HCT116 (cell line): ENCODE measurements at regions not wholly inside any gene's neighbourhood (a gene's known extent, or its start where the extent isn't known, plus 50 kb on each side); places are given as distances from the start of the nearest gene placed in this dataset.

ENCODE experiments used
- ATAC-seq: fragments of 200-7000 bp; cut with Tn5 transposase; 2 replicates; pipeline ENCODE4 v1.9.1; 2020; ENCODE audit warnings: mild to moderate bottlenecking, moderate library complexity
- BruUV-seq: library from RNA; stranded (reverse); fragments of 400-500 nt; replicated peaks from 2 replicates; lab custom pipeline; 2021; lab: Mats Ljungman, UMichigan
- CTCF ChIA-PET: fragments of 300-600 bp; sonication (Branson Sonifier 250); formaldehyde crosslinking; loops from one replicate; lab custom pipeline; 2021; ENCODE audit warnings: antibody characterized with exemption; lab: Charles Lee
- POLR2A ChIA-PET: fragments of 300-600, 350-600 bp; sonication (Branson Sonifier 250); formaldehyde crosslinking; loops from one replicate; lab custom pipeline; 2021; ENCODE audit warnings: antibody characterized with exemption; lab: Charles Lee
- RAD21 ChIA-PET, 2 experiments: fragments of 300-600 bp; sonication (Branson Sonifier 250); formaldehyde crosslinking; loops; one replicate each; lab custom pipeline; 2023; ENCODE audit warnings: low total read pairs in 2 of 2; ENCODE audit not compliant: uncharacterized antibody in 2 of 2, unreplicated experiment in 2 of 2, low non-redundant PET in 1 of 2; lab: Charles Lee
- DNase-seq: peaks from one replicate; pipeline ENCODE4 v3.0.0-alpha.2; 2010; ENCODE audit warnings: low read depth, low spot score
- H2AFZ ChIP-seq: fragments of 200-600 bp; shearing (Covaris generic), sonication (generic); 2 replicates; pipeline ENCODE4 v1.6.1; 2017; ENCODE audit warnings: low read depth, mixed run types, mixed read lengths, antibody characterized with exemption, low read length; ENCODE audit not compliant: poor library complexity, severe bottlenecking
- H3K27ac ChIP-seq: 2 replicates; pipeline ENCODE4 v1.5.1; 2012; ENCODE audit warnings: low read depth, low read length
- H3K27me3 ChIP-seq: fragments of 200-600 bp; sonication (generic); 2 replicates; pipeline ENCODE4 v1.6.1; 2016; ENCODE audit warnings: mixed run types, low read length, mixed read lengths; ENCODE audit not compliant: insufficient read depth
- H3K36me3 ChIP-seq, 2 experiments: fragments of 200-500 bp in 1 of 2; fragments of 200-600 bp in 1 of 2; sonication (Bioruptor generic) in 1 of 2; sonication (generic) in 1 of 2; 2 replicates each; pipeline versions ENCODE4 v1.5.1 to v1.6.1; 2014 to 2016; ENCODE audit warnings: low read length in 2 of 2, inconsistent platforms in 1 of 2, mixed read lengths in 1 of 2, mixed run types in 1 of 2; ENCODE audit not compliant: insufficient read depth in 2 of 2, control insufficient read depth in 1 of 2
- H3K4me1 ChIP-seq, 2 experiments: fragments of 200-600 bp in 1 of 2; sonication (generic) in 1 of 2; 2 replicates each; pipeline versions ENCODE4 v1.5.1 to v1.6.1; 2012 to 2017; ENCODE audit warnings: low read length in 2 of 2, inconsistent platforms in 1 of 2, mild to moderate bottlenecking in 1 of 2, mixed read lengths in 1 of 2, mixed run types in 1 of 2, moderate library complexity in 1 of 2; ENCODE audit not compliant: insufficient read depth in 2 of 2, control insufficient read depth in 1 of 2
- H3K4me2 ChIP-seq: fragments of 200-600 bp; sonication (generic); 2 replicates; pipeline ENCODE4 v1.6.1; 2017; ENCODE audit warnings: mixed run types, low read length, mixed read lengths
- H3K4me3 ChIP-seq, 2 experiments: fragments of 200-600 bp in 1 of 2; sonication (generic) in 1 of 2; replicated peaks in 1 of 2; 2 replicates each; pipeline ENCODE4 v1.5.1; 2011 to 2016; ENCODE audit warnings: low read length in 2 of 2, control low read depth in 1 of 2, low read depth in 1 of 2, mild to moderate bottlenecking in 1 of 2, mixed read lengths in 1 of 2, mixed run types in 1 of 2
- H3K79me2 ChIP-seq: fragments of 200-600 bp; sonication (generic); 2 replicates; pipeline ENCODE4 v1.6.1; 2017; ENCODE audit warnings: mild to moderate bottlenecking, mixed run types, low read length, moderate library complexity, mixed read lengths; ENCODE audit not compliant: insufficient read depth
- H3K9ac ChIP-seq: fragments of 200-600 bp; sonication (generic); 2 replicates; pipeline ENCODE4 v1.6.1; 2016; ENCODE audit warnings: low read length, mixed read lengths
- H3K9me2 ChIP-seq: fragments of 200-600 bp; sonication (generic), shearing (Covaris generic); 2 replicates; pipeline ENCODE4 v1.6.1; 2017; ENCODE audit warnings: mixed run types, mild to moderate bottlenecking, moderate library complexity; ENCODE audit not compliant: insufficient read depth
- H3K9me3 ChIP-seq, 2 experiments: fragments of 200-500 bp in 1 of 2; fragments of 200-600 bp in 1 of 2; sonication (Bioruptor generic) in 1 of 2; sonication (generic) in 1 of 2; 2 replicates each; pipeline ENCODE4 v1.6.1; 2014 to 2017; ENCODE audit warnings: low read length in 2 of 2, mixed read lengths in 2 of 2, inconsistent platforms in 1 of 2, low read depth in 1 of 2, mild to moderate bottlenecking in 1 of 2, mixed run types in 1 of 2, moderate library complexity in 1 of 2; ENCODE audit not compliant: control insufficient read depth in 1 of 2, insufficient read depth in 1 of 2
- H4K20me1 ChIP-seq: fragments of 200-600 bp; sonication (generic), shearing (Covaris generic); 2 replicates; pipeline ENCODE4 v1.6.1; 2017; ENCODE audit warnings: mixed run types, mild to moderate bottlenecking, moderate library complexity; ENCODE audit not compliant: insufficient read depth
- CBX3 ChIP-seq: IDR thresholded peaks from 2 replicates; pipeline ENCODE4 v1.6.1; 2012; ENCODE audit warnings: low read depth
- CEBPB ChIP-seq: IDR thresholded peaks from 2 replicates; pipeline ENCODE4 v1.6.1; 2012; ENCODE audit warnings: low read depth
- EGR1 ChIP-seq: IDR thresholded peaks from 2 replicates; pipeline ENCODE4 v1.6.1; 2012; ENCODE audit warnings: low read depth
- ELF1 ChIP-seq: IDR thresholded peaks from 2 replicates; pipeline ENCODE4 v1.6.1; 2012; ENCODE audit warnings: low read depth, borderline replicate concordance
- EZH2 ChIP-seq: fragments of 200-600 bp; sonication (generic); IDR thresholded peaks from 2 replicates; pipeline ENCODE4 v1.6.1; 2017; ENCODE audit warnings: antibody characterized with exemption, mixed run types
- FOSL1 ChIP-seq: IDR thresholded peaks from 2 replicates; pipeline ENCODE4 v1.6.1; 2012; ENCODE audit warnings: low read depth
- POLR2A ChIP-seq: IDR thresholded peaks from 2 replicates; pipeline ENCODE4 v1.7.0; 2011; ENCODE audit warnings: borderline replicate concordance; ENCODE audit not compliant: insufficient read depth, insufficient read length; ENCODE audit errors: extremely low read depth
- POLR2AphosphoS5 ChIP-seq: IDR thresholded peaks from 2 replicates; pipeline ENCODE4 v1.6.1; 2011; ENCODE audit warnings: mild to moderate bottlenecking, low read depth, low read length, moderate library complexity
- SIN3A ChIP-seq: IDR thresholded peaks from 2 replicates; pipeline ENCODE4 v1.6.1; 2012; ENCODE audit warnings: low read depth
- SP1 ChIP-seq: IDR thresholded peaks from 2 replicates; pipeline ENCODE4 v1.6.1; 2012; ENCODE audit warnings: low read depth
- SRF ChIP-seq: IDR thresholded peaks from 2 replicates; pipeline ENCODE4 v1.6.1; 2012; ENCODE audit warnings: low read depth
- YY1 ChIP-seq: IDR thresholded peaks from 2 replicates; pipeline ENCODE4 v1.6.1; 2011; ENCODE audit warnings: low read length, low read depth, moderate library complexity, mild to moderate bottlenecking; ENCODE audit not compliant: insufficient replicate concordance; ENCODE audit errors: extremely low read depth
- ZFX ChIP-seq: fragments of 450-650 bp; IDR thresholded peaks from 2 replicates; pipeline ENCODE4 v1.6.1; 2017
- ZNF274 ChIP-seq: fragments of 200-500 bp; sonication (Bioruptor generic); IDR thresholded peaks from 2 replicates; pipeline ENCODE4 v1.6.1; 2014; ENCODE audit warnings: mild to moderate bottlenecking, low read depth, low read length, inconsistent platforms
- intact Hi-C: fragments of 100-400 bp; cut with micrococcal nuclease; formaldehyde crosslinking; loops from 2 replicates; pipeline ENCODE4 v1.10.0; 2022
- TF ChIP-seq, protein P1 (sequence below): IDR thresholded peaks from 2 replicates; pipeline ENCODE4 v1.6.1; 2012; ENCODE audit warnings: low read depth
- TF ChIP-seq, protein P2 (sequence below): IDR thresholded peaks from 2 replicates; pipeline ENCODE4 v1.6.1; 2012
- TF ChIP-seq, protein P3 (sequence below): IDR thresholded peaks from 2 replicates; pipeline ENCODE4 v1.6.1; 2011; ENCODE audit warnings: mild to moderate bottlenecking, low read length, moderate library complexity; ENCODE audit not compliant: insufficient replicate concordance; ENCODE audit errors: extremely low read depth
- TF ChIP-seq, protein P4 (sequence below): IDR thresholded peaks from 2 replicates; pipeline ENCODE4 v1.6.1; 2012

DNA sequence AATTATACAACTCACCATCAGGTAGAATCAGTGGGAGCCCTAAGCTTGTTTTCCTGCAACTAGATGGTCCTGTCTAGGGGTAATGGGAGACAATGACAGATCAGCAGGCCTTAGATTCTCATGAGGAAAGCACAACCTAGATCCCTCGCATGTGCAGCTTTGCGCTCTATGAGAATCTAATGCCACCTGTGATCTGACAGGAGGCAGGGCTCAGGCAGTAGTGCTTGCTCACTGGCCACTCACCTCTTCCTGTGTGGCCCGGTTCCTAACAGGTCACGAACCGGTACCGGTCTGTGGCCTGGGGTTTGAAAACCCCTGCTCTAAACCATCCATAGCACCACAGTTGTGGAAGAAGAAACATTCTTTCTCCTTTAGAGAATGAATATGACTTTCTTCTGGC lies 242.8 kb upstream of the CXCR4 start:
- Histone ChIP-seq H3K9ac (no peak overlapping the region), H3K79me2 (no peaks in the 10 kb centered on the region), H3K4me1 (no peaks in the 10 kb centered on the region)
- TF ChIP-seq SRF (no peak), SIN3A (no peak), EZH2 (no peak), CEBPB (no peak), CBX3 (no peak), FOSL1 (no peak), ZNF274 (no peak), POLR2A (no peak), ZFX (no peak), EGR1 (no peak), YY1 (no peak), POLR2AphosphoS5 (no peak), SP1 (no peak), ELF1 (no peak)
- TF ChIP-seq, protein P1, sequence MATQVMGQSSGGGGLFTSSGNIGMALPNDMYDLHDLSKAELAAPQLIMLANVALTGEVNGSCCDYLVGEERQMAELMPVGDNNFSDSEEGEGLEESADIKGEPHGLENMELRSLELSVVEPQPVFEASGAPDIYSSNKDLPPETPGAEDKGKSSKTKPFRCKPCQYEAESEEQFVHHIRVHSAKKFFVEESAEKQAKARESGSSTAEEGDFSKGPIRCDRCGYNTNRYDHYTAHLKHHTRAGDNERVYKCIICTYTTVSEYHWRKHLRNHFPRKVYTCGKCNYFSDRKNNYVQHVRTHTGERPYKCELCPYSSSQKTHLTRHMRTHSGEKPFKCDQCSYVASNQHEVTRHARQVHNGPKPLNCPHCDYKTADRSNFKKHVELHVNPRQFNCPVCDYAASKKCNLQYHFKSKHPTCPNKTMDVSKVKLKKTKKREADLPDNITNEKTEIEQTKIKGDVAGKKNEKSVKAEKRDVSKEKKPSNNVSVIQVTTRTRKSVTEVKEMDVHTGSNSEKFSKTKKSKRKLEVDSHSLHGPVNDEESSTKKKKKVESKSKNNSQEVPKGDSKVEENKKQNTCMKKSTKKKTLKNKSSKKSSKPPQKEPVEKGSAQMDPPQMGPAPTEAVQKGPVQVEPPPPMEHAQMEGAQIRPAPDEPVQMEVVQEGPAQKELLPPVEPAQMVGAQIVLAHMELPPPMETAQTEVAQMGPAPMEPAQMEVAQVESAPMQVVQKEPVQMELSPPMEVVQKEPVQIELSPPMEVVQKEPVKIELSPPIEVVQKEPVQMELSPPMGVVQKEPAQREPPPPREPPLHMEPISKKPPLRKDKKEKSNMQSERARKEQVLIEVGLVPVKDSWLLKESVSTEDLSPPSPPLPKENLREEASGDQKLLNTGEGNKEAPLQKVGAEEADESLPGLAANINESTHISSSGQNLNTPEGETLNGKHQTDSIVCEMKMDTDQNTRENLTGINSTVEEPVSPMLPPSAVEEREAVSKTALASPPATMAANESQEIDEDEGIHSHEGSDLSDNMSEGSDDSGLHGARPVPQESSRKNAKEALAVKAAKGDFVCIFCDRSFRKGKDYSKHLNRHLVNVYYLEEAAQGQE: no peak
- TF ChIP-seq, protein P2, sequence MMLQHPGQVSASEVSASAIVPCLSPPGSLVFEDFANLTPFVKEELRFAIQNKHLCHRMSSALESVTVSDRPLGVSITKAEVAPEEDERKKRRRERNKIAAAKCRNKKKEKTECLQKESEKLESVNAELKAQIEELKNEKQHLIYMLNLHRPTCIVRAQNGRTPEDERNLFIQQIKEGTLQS: no peak
- TF ChIP-seq, protein P3, sequence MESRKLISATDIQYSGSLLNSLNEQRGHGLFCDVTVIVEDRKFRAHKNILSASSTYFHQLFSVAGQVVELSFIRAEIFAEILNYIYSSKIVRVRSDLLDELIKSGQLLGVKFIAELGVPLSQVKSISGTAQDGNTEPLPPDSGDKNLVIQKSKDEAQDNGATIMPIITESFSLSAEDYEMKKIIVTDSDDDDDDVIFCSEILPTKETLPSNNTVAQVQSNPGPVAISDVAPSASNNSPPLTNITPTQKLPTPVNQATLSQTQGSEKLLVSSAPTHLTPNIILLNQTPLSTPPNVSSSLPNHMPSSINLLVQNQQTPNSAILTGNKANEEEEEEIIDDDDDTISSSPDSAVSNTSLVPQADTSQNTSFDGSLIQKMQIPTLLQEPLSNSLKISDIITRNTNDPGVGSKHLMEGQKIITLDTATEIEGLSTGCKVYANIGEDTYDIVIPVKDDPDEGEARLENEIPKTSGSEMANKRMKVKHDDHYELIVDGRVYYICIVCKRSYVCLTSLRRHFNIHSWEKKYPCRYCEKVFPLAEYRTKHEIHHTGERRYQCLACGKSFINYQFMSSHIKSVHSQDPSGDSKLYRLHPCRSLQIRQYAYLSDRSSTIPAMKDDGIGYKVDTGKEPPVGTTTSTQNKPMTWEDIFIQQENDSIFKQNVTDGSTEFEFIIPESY: no peak
- TF ChIP-seq, protein P4, sequence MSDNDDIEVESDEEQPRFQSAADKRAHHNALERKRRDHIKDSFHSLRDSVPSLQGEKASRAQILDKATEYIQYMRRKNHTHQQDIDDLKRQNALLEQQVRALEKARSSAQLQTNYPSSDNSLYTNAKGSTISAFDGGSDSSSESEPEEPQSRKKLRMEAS: no peak
- TF ChIP-seq, all 23 proteins: peak for 0
- CTCF ChIA-PET: no interaction called here
- Histone ChIP-seq H3K27me3 (no peaks in the 10 kb centered on the region), H3K27ac (no peak overlapping the region), H4K20me1 (no peaks in the 10 kb centered on the region), H3K9me3 (no peaks in the 10 kb centered on the region), H3K4me3 (no peak overlapping the region), H3K4me2 (no peak overlapping the region), H3K9me2 (no peaks in the 10 kb centered on the region), H2AFZ (no peak overlapping the region), H3K36me3 (no peaks in the 10 kb centered on the region)
- no TSS peak for BruUV-seq
- RAD21 ChIA-PET: no interaction called here
- ATAC-seq (no peak), DNase-seq (no peak)
- intact Hi-C loops: no loop called here
- POLR2A ChIA-PET: no interaction called here
